Activated naive CD4-positive, alpha-beta T cell treated with Interleukin-2 at 50 U/mL for 16 hours (primary cell): ENCODE measurements at regions not wholly inside any gene's neighbourhood (a gene's known extent, or its start where the extent isn't known, plus 50 kb on each side); places are given as distances from the start of the nearest gene placed in this dataset.
"Not testable (repeated sequence)": the region's sequence is repeated elsewhere in the genome, so short reads cannot be mapped to it uniquely, and the experiment has no call there.

Experiments used
- DNase-seq: peaks from one replicate; pipeline ENCODE4 v3.0.0-alpha.2; 2020

DNA sequence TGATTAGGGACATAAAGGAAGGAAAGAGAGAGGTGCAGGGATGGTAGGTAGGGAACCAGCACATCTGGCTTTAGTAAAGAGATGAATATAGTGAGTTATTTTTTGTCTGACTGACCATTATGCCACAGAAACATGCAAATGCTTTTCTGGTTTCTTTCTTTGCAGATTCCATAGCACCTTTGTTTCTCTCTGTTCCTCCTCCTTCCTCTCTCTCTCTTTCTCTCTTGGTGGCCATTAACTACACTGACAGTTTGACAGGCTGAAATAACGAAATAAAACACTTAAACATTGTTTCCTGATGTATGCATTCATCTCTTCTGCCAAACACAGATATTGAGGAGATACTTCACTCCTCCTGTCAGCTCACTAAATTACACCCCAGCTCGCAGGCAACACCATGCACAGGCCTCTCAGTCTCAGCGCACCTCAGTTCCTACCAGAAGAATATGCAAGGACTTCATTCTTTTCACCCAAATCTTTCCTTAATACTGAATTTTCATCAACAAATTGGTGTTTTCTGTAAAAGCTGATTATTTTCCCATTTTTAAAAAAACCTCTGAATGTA, 406.9 kb upstream of the SOX5 start:
- DNase-seq = no peak

- no peak for DNase-seq
Observed at GRCh38 chr12:24352363-24352762, 402.9 kb upstream of the SOX5 start.

GRCh38 chr12:24349051-24349799, 399.8 kb upstream of the SOX5 start:
- DNase-seq = no peak

DNA sequence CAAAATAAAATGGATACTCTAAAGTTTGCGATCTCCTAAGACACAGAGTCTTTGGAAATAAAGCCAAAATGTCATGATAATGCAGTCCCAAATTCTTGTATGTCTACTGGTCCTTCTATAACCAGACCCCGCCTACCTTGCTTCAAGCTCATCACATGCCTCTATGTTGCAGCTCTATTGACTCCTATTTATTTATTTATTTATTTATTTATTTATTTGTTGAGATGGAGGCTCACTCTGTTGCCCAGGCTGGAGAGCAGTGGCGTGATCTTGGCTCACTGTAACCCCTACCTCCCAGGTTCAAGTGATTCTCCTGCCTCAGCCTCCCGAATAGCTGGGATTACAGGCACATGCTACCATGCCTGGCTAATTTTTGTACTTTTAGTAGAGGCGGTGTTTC, 398.7 kb upstream of the SOX5 start:
- not testable (repeated sequence) for DNase-seq

- DNase-seq = no peak
Observed at GRCh38 chr12:24328261-24328660, 378.8 kb upstream of the SOX5 start.

DNA sequence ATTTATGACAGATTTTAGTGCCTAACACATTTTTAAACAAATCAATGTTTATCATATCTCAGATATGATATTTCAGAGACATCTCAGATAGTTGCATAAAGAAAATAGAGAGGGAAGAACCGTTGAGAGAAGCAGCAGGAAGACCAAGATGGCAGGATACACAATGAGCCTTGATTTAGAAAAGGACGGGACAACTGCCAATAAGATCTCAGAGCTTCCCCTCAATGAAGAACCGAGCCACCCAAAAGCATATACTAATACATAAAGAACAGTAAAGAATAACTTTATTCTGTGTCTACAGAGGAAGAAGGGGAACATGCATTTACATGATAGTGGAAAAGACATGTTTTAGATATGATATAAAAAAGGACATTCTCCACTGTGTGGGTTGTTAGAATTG, 375.9 kb upstream of the SOX5 start:
- no peak for DNase-seq

GRCh38 chr12:24307716-24308335, 358.4 kb upstream of the SOX5 start:
- no peak for DNase-seq

DNA sequence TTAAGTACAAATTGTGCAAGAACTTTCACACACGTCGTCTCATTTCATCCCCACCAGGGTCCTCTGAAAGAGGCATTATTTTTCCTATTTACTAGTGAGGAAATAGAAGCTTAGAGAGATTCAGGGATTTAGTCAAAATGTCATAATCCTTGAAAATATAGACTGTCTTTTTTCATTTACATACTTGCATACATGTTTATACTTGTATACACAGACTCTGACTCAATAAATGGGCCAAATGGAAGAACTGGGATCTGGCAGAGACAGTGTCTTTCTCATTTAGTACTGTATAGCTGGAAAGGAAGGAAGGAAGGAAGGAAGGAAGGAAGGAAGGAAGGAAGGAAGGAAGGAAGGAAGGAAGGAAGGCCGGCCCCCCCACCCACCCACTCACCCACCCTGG, 357.7 kb upstream of the SOX5 start:
- DNase-seq = no peak

DNA sequence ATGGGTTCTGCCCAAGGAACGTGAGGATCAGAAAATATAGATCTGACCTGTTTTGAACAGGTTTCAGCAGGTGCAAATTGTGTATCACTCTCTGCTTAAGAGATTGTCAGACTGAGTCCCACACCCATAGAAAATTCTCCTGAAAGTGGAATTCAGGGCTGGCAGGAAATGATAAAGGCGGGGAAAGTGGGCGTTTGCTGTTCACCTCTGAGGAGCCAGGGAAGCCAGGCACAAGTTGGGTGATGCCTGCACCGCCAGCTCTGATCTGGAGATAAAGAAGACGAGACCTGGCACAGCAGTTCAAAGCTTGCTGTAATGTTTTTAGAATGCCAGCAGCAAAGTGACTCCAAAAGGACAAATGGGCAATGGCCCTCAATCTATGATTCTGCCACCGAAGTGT, 356.5 kb upstream of the SOX5 start:
- DNase-seq = no peak

- no peak for DNase-seq
Observed at GRCh38 chr12:24304285-24304684, 354.8 kb upstream of the SOX5 start.

- no peak for DNase-seq
Observed at GRCh38 chr12:24302708-24303107, 353.2 kb upstream of the SOX5 start.

GRCh38 chr12:24297516-24297915, 348.0 kb upstream of the SOX5 start:
- no peak for DNase-seq

GRCh38 chr12:24293549-24293948, 344.1 kb upstream of the SOX5 start:
- DNase-seq = no peak

DNA sequence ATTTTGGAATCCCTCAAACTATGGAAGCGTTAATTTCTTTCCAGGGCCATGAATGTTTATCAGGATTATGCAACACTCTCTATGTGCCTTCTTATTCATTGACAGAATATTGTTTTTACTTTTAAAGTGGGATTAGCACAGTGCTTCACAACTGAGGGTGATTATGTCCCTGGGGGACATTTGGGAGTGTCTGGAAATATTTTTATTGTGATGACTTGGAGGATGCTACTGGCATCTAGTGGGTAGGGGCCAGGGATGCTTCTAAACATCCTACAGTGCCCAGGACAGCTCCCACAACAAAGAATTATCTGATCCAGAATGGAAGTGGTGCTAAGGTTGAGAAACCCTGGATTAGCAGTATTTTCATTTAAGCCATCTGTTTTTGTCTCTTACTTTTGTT, 338.5 kb upstream of the SOX5 start:
- no peak for DNase-seq

- no peak for DNase-seq
Observed at GRCh38 chr12:24285448-24285847, 336.0 kb upstream of the SOX5 start.

DNA sequence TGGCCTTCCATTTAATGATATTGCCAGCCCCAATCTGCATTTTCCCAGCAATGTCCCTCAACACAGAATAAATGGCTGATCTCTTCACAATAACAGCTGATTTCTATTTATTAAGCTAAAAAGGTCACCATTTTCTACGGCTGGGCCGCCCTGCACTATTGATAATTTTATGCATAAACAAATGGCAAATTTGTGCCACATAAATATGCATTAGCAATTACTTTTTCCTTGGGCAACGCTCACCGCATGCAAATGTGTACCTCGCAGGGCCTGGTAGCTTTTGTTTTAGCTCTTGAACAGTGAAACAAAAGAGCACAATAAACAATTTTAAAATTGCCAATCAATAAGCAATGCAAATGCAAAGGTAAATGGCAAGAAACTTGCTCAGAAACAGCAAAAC, 331.9 kb upstream of the SOX5 start:
- no peak for DNase-seq

DNA sequence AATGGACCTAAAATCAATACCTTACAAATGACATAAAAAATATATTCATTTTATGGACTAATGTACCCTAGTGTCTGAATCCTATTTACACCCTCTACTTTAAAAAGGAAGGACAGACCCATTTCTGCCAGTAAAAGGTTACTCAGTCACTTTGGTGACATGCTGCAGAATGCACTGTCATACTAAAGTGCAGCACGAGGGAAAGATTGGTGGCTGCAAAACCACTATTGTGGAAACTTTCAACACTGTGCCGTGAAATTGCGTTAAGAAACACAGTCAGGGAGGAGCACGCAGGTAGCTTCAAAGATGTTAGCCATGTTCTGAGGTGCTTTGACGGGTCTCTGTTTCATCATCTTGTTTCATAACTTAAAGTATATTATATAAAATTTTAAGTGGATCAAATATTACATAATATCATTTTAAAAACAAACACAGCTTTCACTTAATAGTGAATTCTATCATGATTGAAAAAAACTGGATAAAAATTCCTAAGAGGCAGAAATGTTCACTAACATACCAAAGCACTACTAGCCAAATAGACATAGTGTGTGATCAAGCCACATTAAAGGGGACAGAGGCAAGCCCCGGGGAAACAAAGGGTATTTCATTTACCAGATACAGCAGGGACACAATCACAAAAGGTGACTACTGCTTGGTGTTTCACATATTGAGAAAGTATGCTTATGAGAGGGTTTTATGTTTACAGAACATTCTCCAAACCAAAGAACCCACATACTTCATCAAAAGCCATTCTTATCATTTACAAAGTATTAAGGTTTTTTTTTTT, 330.8 kb upstream of the SOX5 start:
- no peak for DNase-seq

GRCh38 chr12:24278832-24279231, 329.4 kb upstream of the SOX5 start:
- DNase-seq = no peak

DNA sequence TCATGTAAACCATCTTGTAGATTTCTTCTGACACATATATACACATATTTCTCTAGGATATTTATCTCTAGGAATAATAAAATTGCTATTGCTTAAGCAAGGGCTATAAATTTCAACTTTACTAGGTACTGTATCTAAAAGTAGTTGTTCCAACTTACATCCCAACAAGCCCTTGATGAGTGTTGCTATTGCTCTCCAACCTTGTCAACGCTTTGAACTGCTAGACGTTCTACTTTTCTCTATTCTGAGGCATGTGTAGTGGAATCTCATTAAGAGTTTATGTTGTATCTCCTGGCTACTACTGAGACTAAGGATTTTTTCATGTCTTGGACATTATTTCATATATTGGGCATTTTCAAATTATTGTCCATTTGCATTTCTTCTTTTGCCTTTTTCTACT, 321.5 kb upstream of the SOX5 start:
- DNase-seq = no peak

GRCh38 chr12:24270464-24270863, 321.0 kb upstream of the SOX5 start:
- no peak for DNase-seq

DNA sequence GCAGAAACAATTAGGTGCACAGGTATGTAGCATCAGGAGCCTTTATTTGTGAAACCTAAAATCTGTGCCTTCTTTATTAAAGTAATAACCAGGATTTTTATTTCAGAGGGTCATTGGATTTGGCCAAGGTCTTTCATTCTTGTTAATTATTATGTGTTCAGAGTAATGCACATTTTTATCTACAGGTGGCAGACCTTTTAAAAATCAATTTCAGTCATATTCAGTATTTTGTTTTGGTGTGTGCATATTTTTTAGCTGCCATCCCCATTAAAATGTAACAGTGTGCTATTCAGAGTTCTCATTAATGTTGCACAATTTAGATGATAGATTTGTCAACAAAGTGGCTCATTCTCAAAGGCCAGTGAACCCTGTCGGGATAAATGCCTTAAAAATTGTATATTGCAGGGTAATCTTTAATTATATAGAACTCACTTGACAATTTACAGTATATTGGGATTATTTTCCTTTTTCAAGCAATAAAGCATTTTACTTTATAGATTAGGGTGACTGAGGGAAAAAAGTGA, 319.3 kb upstream of the SOX5 start:
- DNase-seq = no peak

- DNase-seq = no peak
Observed at GRCh38 chr12:24266982-24267381, 317.5 kb upstream of the SOX5 start.

DNA sequence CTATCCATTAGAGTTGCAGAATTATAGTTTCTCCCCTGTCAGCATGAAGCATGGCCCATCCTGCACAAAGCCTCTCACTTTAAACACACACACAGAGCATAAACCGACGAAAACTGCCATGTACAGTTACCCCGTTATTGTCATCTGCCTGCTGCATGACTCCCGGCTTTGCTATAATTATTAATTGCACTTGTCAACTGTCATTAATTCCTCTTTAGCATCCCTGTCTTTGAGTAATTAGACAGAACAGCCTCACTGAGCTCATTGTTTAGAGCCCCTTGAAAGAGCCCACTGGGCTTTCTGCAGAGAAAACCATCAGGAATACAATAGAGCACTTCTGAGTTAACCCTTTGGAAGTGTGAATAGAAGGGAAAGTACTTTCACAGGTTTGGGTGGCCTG, 307.2 kb upstream of the SOX5 start:
- no peak for DNase-seq
